ENCODE measurements at regions not wholly inside any gene's neighbourhood (a gene's known extent, or its start where the extent isn't known, plus 50 kb on each side); places are given as distances from the start of the nearest gene placed in this dataset.

DNA sequence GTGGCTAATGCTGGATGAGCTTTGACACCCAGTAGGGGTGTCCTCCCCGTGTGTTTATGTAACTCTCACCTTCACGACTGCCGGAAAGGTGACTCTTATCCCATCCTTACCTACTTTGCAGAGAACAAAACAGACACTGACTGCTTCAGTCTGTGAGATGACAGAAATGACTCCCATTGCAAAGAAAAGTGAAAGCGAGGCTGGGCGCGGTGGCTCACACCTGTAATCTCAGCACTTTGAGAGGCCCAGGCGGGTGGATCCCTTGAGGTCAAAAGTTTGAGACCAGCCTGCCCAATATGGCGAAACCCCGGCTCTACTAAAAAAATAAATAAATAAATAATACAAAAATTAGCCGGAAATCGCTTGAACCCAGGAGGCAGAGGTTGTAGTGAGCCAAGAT is 106.4 kb upstream of the ANO1 start:
- H3K27ac ChIP-seq: no peak overlapping the region
- no peak for DNase-seq (ENCODE audit: low spot score)
- TF ChIP-seq, protein P1, sequence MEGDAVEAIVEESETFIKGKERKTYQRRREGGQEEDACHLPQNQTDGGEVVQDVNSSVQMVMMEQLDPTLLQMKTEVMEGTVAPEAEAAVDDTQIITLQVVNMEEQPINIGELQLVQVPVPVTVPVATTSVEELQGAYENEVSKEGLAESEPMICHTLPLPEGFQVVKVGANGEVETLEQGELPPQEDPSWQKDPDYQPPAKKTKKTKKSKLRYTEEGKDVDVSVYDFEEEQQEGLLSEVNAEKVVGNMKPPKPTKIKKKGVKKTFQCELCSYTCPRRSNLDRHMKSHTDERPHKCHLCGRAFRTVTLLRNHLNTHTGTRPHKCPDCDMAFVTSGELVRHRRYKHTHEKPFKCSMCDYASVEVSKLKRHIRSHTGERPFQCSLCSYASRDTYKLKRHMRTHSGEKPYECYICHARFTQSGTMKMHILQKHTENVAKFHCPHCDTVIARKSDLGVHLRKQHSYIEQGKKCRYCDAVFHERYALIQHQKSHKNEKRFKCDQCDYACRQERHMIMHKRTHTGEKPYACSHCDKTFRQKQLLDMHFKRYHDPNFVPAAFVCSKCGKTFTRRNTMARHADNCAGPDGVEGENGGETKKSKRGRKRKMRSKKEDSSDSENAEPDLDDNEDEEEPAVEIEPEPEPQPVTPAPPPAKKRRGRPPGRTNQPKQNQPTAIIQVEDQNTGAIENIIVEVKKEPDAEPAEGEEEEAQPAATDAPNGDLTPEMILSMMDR (conservative IDR thresholded peaks at IDR 0.05; ENCODE audit: low read depth): no peak
- ChIA-PET POLR2A (ENCODE audit: low non-redundant PET) (no interaction called here), CTCF (interaction anchor here (0.6 kb wide), 1 partner anchor 46 kb away, joined by 3 read pairs; no protein-coding TSS in a partner anchor)

DNA sequence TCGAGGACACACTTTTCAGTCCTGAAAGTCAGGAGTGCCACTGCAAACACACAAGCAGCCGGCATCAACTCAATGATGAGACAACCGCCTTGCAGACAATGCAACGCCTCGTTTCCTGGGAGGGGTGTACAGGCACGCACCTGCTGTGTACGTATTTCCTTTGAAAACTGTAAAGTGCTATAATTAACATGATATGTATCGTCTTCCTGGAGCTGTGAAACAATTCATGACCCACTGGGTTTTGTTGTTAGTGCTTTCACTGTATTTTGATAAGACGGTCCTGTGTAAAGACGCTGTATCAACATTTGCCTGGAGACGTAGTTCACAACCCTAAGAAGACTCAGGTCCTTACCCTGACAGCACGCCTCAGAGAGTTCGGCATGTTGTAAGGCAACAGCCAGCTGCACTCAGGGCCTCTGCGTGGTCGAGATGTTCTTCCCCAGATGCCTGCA is 105.7 kb upstream of the ANO1 start:
- CTCF ChIA-PET: no interaction called here
- no peak for DNase-seq (ENCODE audit: low spot score)
- POLR2A ChIA-PET (ENCODE audit: low non-redundant PET): no interaction called here

GRCh38 chr11:69974528-69974927 is 103.6 kb upstream of the ANO1 start:
- ChIA-PET CTCF (interaction anchor here (0.5 to 0.7 kb wide), 3 partner anchors 27 to 201 kb away, joined by 3 to 5 read pairs (median 3); no protein-coding TSS in a partner anchor), POLR2A (ENCODE audit: low non-redundant PET) (no interaction called here)
- DNase-seq (ENCODE audit: low spot score): no peak
- TF ChIP-seq, protein P1 (conservative IDR thresholded peaks at IDR 0.05; ENCODE audit: low read depth): no peak
- H3K27ac ChIP-seq: no peak overlapping the region

More for the DNA sequence above, 105.7 kb upstream of the ANO1 start:
- TF ChIP-seq, protein P1 (conservative IDR thresholded peaks at IDR 0.05; ENCODE audit: low read depth): no peak
- no peak overlapping the region for H3K27ac ChIP-seq

DNA sequence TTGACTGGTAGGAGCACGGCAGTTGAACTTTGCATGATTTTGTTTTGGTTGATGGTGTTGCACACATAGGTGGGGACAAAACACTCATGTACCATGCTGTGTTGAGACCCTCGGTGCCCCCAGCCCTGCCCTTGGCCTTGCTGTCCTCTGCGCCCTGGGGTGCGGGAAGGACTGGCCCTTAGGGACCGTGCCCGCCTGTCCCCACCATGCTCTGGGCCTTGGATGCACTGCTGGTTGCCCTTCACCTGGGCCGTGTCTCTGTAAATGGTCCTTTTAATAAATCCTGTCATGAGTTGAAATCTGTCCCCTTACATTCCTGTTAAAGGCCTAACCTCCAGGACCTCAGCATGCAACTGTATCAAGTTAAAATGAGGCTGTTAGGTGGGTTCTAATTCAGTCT is 102.3 kb upstream of the ANO1 start:
- TF ChIP-seq, protein P1 (conservative IDR thresholded peaks at IDR 0.05; ENCODE audit: low read depth): no peak
- no peak overlapping the region for H3K27ac ChIP-seq
- ChIA-PET POLR2A (ENCODE audit: low non-redundant PET) (no interaction called here), CTCF (no interaction called here)
- no peak for DNase-seq (ENCODE audit: low spot score)

- CTCF ChIA-PET: no interaction called here
- POLR2A ChIA-PET (ENCODE audit: low non-redundant PET): no interaction called here
- H3K27ac ChIP-seq: no peak overlapping the region
- TF ChIP-seq, protein P1 (conservative IDR thresholded peaks at IDR 0.05; ENCODE audit: low read depth): no peak
- no peak for DNase-seq (ENCODE audit: low spot score)
These were observed 101.3 kb upstream of the ANO1 start for GRCh38 chr11:69976794-69977193.

GRCh38 chr11:69977951-69978350 is 100.2 kb upstream of the ANO1 start:
- TF ChIP-seq, protein P1 (conservative IDR thresholded peaks at IDR 0.05; ENCODE audit: low read depth): no peak
- POLR2A ChIA-PET (ENCODE audit: low non-redundant PET): no interaction called here
- CTCF ChIA-PET: no interaction called here
- no peak for DNase-seq (ENCODE audit: low spot score)
- H3K27ac ChIP-seq: no peak overlapping the region
